ENCODE measurements at regions not wholly inside any gene's neighbourhood (a gene's known extent, or its start where the extent isn't known, plus 50 kb on each side); places are given as distances from the start of the nearest gene placed in this dataset.
"Not testable (repeated sequence)": the region's sequence is repeated elsewhere in the genome, so short reads cannot be mapped to it uniquely, and the experiment has no call there.

DNA sequence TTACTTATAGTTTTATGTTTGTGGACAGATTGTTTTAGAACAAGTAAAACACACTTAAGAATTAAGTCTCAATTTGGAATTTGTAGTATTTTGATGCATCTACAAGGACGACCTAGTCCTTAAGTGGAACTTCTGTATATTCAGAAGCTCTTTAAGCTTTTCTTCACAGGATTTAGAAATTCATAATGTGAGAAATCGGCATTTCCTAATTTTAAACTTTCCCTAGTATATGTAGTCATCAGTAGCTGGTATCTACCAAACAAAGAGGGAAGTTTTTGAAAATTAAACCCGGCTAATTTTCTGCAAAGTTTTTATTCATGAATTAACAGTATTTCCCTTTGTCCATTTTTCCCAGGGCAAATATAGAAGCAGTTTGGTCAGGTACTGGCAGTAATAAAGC lies 203.6 kb downstream of the CDRT15L2 start:
- H3K36me3 ChIP-seq = no peaks in the 10 kb centered on the region
- DNase-seq (ENCODE audit: low spot score) = no peak

DNA sequence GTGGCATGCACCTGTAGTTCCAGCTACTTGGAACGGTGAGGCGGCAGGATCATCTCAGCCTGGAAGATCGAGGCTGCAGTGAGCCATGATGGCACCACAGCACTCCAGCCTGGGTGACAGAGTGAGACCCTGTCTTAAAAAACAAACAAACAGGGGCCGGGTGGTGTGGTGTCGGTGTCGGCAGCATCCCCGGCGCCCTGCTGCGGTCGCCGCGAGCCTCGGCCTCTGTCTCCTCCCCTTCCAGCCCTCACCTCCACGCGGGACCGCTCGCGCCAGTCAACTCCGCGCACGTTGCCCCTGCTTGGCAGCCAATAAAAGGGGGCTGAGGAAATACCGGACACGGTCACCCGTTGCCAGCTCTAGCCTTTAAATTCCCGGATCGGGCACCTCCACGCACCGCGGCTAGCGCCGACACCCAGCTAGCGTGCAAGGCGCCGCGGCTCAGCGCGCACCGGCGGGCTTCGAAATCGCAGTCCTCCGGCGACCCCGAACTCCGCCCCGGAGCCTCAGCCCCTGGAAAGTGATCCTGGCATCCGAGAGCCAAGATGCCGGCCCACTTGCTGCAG lies 204.7 kb downstream of the CDRT15L2 start:
- TF ChIP-seq CTCF (IDR thresholded peaks at IDR 0.05) = no peak
- H3K4me3 ChIP-seq = no peak overlapping the region

More for the DNA sequence above, 203.6 kb downstream of the CDRT15L2 start:
- Histone ChIP-seq H3K4me1 (no peaks in the 10 kb centered on the region), H3K9me3 (no peaks in the 10 kb centered on the region), H3K4me3 (no peak overlapping the region), H3K27ac (no peak overlapping the region), H3K27me3 (no peaks in the 10 kb centered on the region)
- no peak for TF ChIP-seq CTCF (IDR thresholded peaks at IDR 0.05)

GRCh38 chr17:20787281-20787680 lies 207.8 kb downstream of the CDRT15L2 start:
- no peaks in the 10 kb centered on the region for H3K4me1 ChIP-seq

More for the DNA sequence above, 204.7 kb downstream of the CDRT15L2 start:
- DNase-seq (ENCODE audit: low spot score) = no peak
- H3K4me1 ChIP-seq = no peaks in the 10 kb centered on the region
- no peak overlapping the region for H3K27ac ChIP-seq
- no peaks in the 10 kb centered on the region for H3K27me3 ChIP-seq
- H3K36me3 ChIP-seq = no peaks in the 10 kb centered on the region
- H3K9me3 ChIP-seq = no peaks in the 10 kb centered on the region

GRCh38 chr17:20791626-20792025 lies 212.1 kb downstream of the CDRT15L2 start:
- no peak overlapping the region for H3K27ac ChIP-seq
- H3K4me3 ChIP-seq = no peak overlapping the region
- H3K9me3 ChIP-seq = no peaks in the 10 kb centered on the region
- DNase-seq (ENCODE audit: low spot score) = no peak
- no peaks in the 10 kb centered on the region for H3K36me3 ChIP-seq
- no peak for TF ChIP-seq CTCF (IDR thresholded peaks at IDR 0.05)
- no peaks in the 10 kb centered on the region for H3K27me3 ChIP-seq
- H3K4me1 ChIP-seq = no peaks in the 10 kb centered on the region

More at GRCh38 chr17:20787281-20787680, 207.8 kb downstream of the CDRT15L2 start:
- no peaks in the 10 kb centered on the region for H3K27me3 ChIP-seq
- no peaks in the 10 kb centered on the region for H3K36me3 ChIP-seq
- TF ChIP-seq CTCF (IDR thresholded peaks at IDR 0.05) = no peak
- H3K27ac ChIP-seq = no peak overlapping the region
- DNase-seq (ENCODE audit: low spot score) = no peak
- H3K9me3 ChIP-seq = no peaks in the 10 kb centered on the region
- H3K4me3 ChIP-seq = no peak overlapping the region

- not testable (repeated sequence) for H3K4me1 ChIP-seq; H3K27me3 ChIP-seq; DNase-seq (ENCODE audit: low spot score); H3K36me3 ChIP-seq; H3K4me3 ChIP-seq; H3K27ac ChIP-seq; H3K9me3 ChIP-seq
Measured at GRCh38 chr17:20794532-20794931, 215.0 kb downstream of the CDRT15L2 start.

GRCh38 chr17:20797292-20797691 lies 217.8 kb downstream of the CDRT15L2 start:
- H3K36me3 ChIP-seq = no peaks in the 10 kb centered on the region
- no peak overlapping the region for H3K27ac ChIP-seq
- no peaks in the 10 kb centered on the region for H3K4me1 ChIP-seq
- no peaks in the 10 kb centered on the region for H3K9me3 ChIP-seq
- no peak for DNase-seq (ENCODE audit: low spot score)
- H3K4me3 ChIP-seq = no peak overlapping the region
- no peaks in the 10 kb centered on the region for H3K27me3 ChIP-seq
- TF ChIP-seq CTCF (IDR thresholded peaks at IDR 0.05) = no peak

Data from right atrium auricular region (tissue), 2 donors.